HPDE6-E6E7 (cell line): ENCODE measurements at regions not wholly inside any gene's neighbourhood (a gene's known extent, or its start where the extent isn't known, plus 50 kb on each side); places are given as distances from the start of the nearest gene placed in this dataset.
"Not testable (repeated sequence)": the region's sequence is repeated elsewhere in the genome, so short reads cannot be mapped to it uniquely, and the experiment has no call there.

Source experiments
- DNase-seq: peaks from one replicate; pipeline ENCODE4 v3.0.0; 2011; ENCODE audit warnings: missing footprints; ENCODE audit errors: extremely low spot score

- no peak for DNase-seq
Observed at GRCh38 chr9:12414514-12414913, 278.7 kb upstream of the TYRP1 start.

DNA sequence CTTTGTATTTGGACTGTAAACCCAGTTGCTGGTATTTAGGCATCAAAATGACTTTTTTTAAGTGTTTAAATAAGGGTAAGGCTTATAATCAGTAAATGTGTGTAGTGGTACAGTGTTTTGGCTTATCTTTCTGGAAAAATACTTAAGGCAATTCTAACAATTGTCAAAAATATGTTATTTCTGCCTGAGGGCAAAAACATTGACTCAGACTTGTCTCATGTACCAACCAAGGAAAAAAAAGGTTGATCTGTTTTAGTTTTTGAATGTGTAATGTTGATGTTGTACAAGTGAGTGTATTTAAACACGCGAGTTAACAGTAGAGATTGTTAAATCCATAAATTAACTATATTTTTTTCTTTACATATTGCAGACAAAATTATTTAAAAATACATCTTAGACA, 277.8 kb upstream of the TYRP1 start:
- DNase-seq, result no peak

GRCh38 chr9:12416716-12417115, 276.5 kb upstream of the TYRP1 start:
- no peak for DNase-seq

- no peak for DNase-seq
Observed at GRCh38 chr9:12424243-12424642, 268.9 kb upstream of the TYRP1 start.

GRCh38 chr9:12425878-12426864, 267.0 kb upstream of the TYRP1 start:
- DNase-seq, result peak; percentile 21

DNA sequence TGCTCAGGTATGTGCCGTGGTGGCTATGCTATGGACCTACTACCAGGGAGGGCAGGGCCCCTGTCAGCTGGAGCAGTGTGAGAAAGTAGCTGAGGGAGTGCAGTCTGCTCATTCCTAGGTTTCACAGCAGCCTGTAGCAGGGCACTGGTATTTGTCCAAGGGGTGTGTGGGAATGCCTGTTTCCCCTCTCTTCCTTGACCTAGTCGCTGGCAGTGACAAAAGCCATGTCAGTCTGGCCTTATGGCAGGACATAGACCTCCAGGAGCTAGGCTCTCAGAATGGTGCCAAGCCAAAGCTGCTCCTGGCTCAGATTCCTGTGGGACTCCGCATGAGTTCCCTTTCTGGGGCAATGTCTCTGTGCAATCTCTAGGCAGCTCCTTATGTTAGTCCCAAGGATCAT, 253.9 kb upstream of the TYRP1 start:
- no peak for DNase-seq

DNA sequence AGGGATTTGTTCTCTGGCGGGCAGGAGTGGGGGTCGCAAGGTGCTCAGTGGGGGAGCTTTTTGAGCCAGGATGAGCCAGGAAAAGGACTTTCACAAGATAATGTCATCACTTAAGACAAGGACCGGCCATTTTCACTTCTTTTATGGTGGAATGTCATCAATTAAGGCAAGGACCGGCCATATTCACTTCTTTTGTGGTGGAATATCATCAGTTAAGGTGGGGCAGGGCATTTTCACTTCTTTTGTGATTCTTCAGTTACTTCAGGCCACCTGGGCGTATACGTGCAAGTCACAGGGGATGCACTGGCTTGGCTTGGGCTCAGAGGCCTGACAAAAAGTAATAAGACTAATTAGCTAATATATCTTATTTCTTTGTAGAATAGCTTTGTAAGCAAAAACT, 252.1 kb upstream of the TYRP1 start:
- not testable (repeated sequence) for DNase-seq

- DNase-seq, result no peak
Observed at GRCh38 chr9:12441506-12441905, 251.7 kb upstream of the TYRP1 start.

- DNase-seq, result no peak
Observed at GRCh38 chr9:12448246-12448645, 244.9 kb upstream of the TYRP1 start.

DNA sequence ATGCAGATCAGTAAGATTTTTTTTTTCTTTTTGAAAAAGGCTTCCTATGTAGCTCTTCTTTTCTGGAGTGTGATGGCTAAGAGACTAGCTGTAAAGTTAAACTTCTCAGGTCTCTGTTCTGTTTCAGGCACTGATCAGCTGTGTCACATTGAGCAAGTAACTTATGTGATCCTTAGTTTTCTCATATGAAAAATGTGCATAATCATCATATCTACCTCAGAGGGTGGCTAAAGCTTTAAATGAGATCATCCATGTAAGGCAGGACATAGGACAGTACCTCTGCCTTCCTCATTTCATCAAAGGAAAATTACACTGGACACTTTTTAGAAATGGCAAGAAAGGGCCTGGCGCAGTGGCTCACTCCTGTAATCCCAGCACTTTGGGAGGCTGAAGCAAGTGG, 235.9 kb upstream of the TYRP1 start:
- DNase-seq, result no peak

GRCh38 chr9:12461763-12462460, 231.3 kb upstream of the TYRP1 start:
- no peak for DNase-seq

DNA sequence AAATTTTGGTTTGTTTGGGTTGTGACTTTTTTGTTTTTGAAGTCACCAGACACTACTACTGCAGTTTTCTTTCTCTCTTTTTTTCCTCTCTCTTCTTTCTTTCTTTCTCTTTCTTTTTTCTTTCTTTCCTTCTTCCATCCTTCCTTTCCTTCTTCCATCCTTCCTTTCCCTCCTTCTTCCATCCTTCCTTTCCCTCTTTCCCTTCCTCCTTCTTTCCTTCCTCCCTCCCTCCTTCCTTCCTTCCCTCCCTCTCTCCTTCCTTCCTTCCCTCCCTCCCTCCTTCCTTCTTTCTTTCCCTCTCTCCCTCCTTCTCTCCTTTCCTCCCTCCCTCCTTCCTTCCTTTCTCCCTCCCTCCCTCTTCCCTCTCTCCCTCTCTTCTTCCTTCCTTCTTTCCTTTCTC, 230.3 kb upstream of the TYRP1 start:
- DNase-seq, result no peak

DNA sequence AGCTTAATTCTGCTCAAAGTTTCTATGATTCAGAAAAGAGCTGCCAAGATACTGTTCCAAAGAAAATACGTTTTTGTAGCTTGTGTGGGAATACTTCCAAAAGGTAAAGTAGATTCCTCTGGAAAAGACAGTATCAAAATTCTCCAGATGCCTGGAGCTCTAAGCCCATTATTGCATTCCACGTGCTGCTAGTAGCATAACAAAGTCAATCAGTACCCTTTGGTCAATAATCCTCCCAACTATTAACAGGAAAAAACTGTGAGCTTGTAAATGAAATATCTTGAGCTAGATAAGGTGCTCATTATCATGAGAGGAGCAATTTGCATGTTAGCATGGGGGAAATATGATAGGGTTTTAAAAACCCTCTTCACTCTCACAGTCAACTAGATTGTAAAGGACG, 229.5 kb upstream of the TYRP1 start:
- DNase-seq, result no peak

- no peak for DNase-seq
Observed at GRCh38 chr9:12464400-12464799, 228.8 kb upstream of the TYRP1 start.

DNA sequence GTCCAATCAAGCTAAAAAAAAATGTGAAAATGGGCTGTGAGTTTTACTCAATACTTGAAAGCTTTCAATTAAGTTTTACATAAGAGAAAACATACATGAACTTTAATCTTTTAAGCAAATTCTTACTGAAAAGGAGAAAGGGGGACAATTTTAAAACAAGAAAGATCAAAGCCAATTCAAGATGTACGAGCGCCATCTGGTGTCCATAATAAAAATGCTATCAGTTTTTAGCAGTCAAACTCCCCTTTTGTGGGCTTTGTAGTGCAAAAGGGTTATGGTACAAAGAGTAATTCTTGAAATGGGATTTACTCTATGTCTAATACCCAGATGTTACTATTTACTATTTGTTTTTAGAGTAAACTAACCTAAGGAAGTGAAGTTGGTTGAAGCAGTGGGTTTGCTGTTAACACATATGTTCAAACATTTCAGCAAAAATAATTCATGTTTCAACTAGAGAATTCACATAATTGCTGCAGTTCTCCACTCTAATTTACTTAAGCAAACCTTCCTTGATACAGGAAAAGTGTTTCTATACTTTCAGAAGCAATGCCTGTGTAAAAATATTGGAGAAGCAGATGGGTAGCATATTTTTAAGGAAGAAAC, 228.2 kb upstream of the TYRP1 start:
- no peak for DNase-seq

- no peak for DNase-seq
Observed at GRCh38 chr9:12469084-12469483, 224.1 kb upstream of the TYRP1 start.

DNA sequence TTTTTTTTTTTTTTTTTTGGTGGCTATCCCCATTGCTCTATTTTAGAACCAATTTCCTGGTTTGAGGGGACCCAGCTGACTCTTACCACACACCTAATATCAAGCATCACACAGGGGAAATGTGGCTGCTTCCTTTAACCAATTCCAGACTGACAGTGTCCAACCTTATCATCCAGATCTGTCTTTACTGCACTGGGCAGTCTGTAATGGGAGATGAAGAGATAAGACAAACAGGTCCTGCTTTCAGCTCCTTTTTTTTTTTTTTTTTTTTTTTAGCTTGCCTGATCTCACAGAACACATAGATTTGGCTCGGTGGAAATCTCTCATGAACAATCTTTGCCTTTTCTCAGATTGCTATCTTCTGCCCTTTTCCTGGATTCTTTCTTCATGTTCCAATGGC, 198.8 kb upstream of the TYRP1 start:
- no peak for DNase-seq

DNA sequence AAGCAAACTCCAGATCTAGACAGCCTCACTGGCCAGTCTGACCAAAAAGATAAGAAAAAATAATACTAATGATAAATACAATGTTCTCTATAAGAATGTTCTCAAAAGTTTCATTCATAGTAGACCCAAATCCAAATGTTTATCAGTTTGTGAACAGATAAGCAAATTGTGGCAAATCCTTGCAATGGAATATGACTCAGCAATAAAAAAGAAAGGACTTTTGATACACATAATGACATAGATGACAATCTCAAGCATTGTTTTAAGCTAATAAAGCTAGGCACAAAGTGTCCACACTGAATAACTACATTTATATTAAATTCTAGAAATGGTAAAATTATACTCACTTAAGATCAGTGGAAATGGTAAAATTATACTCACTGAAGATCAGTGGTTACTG, 195.4 kb upstream of the TYRP1 start:
- no peak for DNase-seq

- no peak for DNase-seq
Observed at GRCh38 chr9:12502520-12502919, 190.7 kb upstream of the TYRP1 start.

- DNase-seq, result no peak
Observed at GRCh38 chr9:12503606-12504122, 189.5 kb upstream of the TYRP1 start.

- no peak for DNase-seq
Observed at GRCh38 chr9:12510551-12510950, 182.6 kb upstream of the TYRP1 start.

DNA sequence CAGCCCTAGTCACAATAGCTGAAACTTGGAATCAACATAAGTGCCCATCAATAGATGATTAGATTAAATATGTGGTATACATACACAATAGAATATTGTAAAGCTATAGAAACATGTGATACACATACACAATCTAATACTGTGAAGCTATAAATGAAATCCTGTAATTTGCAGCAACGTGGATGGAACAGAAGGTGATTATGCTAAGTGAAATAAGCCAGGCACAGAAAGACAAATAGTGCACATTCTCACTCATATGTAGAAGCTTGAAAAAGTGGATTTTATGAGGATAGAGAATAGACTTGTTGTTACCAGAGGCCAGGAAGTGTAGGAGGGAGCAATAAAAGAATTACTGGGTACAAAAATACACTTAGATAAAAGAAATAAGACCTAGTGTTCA, 181.5 kb upstream of the TYRP1 start:
- no peak for DNase-seq
